Lower leg skin (tissue), 4 donors: ENCODE measurements at regions not wholly inside any gene's neighbourhood (a gene's known extent, or its start where the extent isn't known, plus 50 kb on each side); places are given as distances from the start of the nearest gene placed in this dataset.
"Not testable (repeated sequence)": the region's sequence is repeated elsewhere in the genome, so short reads cannot be mapped to it uniquely, and the experiment has no call there.

Experiments
- DNase-seq, 2 donors: peaks; one replicate each; pipeline ENCODE4 v3.0.0-alpha.2; 2019; ENCODE audit warnings: low spot score in 2 of 2
- H3K4me3 ChIP-seq: fragments of 200-600 bp; sonication (generic); 2 replicates; pipeline ENCODE4 v1.5.1; 2017; ENCODE audit warnings: mild to moderate bottlenecking, low read depth; ENCODE audit not compliant: poor library complexity, severe bottlenecking
- POLR2A ChIP-seq, 2 donors: fragments of 450-650 bp; IDR thresholded peaks; one replicate each; pipeline ENCODE4 v1.6.1; 2016 to 2017; ENCODE audit warnings: antibody characterized with exemption in 2 of 2, mild to moderate bottlenecking in 1 of 2, moderate library complexity in 1 of 2
- WGBS, 2 donors: methylation state at CpG; one replicate each; pipeline ENCODE4 v1.1.5; 2018; 5-methylcytosine and 5-hydroxymethylcytosine counted together
- intact Hi-C: fragments of 100-400 bp; cut with DNase I; formaldehyde crosslinking; loops from one replicate; pipeline ENCODE4 v1.15.0; 2023; ENCODE audit warnings: low total_unique reads
- TF ChIP-seq, protein P1 (sequence below), 3 donors: fragments of 450-650 bp; IDR thresholded peaks; one replicate each; pipeline ENCODE4 v1.5.1; 2016; ENCODE audit warnings: antibody characterized with exemption in 3 of 3, mild to moderate bottlenecking in 3 of 3, moderate library complexity in 2 of 3

GRCh38 chr6:90365565-90366219 is 69.0 kb upstream of the BACH2 start:
- WGBS, 2 donors: 89 to 93% methylated on average over 7 of the region's 7 CpGs
- no peak overlapping the region for H3K4me3 ChIP-seq
- no peak for TF ChIP-seq POLR2A (IDR thresholded peaks at IDR 0.05)
- TF ChIP-seq, protein P1, sequence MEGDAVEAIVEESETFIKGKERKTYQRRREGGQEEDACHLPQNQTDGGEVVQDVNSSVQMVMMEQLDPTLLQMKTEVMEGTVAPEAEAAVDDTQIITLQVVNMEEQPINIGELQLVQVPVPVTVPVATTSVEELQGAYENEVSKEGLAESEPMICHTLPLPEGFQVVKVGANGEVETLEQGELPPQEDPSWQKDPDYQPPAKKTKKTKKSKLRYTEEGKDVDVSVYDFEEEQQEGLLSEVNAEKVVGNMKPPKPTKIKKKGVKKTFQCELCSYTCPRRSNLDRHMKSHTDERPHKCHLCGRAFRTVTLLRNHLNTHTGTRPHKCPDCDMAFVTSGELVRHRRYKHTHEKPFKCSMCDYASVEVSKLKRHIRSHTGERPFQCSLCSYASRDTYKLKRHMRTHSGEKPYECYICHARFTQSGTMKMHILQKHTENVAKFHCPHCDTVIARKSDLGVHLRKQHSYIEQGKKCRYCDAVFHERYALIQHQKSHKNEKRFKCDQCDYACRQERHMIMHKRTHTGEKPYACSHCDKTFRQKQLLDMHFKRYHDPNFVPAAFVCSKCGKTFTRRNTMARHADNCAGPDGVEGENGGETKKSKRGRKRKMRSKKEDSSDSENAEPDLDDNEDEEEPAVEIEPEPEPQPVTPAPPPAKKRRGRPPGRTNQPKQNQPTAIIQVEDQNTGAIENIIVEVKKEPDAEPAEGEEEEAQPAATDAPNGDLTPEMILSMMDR (IDR thresholded peaks at IDR 0.05): no peak
- intact Hi-C loops: no loop called here
- no peak for DNase-seq

DNA sequence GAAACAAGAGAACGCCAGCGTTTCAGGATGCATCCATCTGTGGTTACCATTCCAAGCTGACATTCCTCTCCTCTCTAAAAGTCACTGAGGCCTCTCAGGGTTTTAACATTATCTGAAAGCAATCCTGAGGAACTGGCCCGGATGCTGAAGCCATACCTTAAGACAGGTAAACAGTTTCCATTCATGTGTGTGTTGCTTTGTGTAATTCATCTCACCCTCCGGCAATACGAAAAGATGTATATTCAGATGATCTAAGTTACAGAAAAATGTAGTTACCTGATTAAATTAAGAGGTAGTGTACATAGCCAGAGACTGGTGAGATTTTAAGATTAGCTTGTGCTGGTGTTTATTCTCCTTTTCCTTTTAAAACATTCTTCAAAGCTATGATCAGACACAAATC is 68.4 kb upstream of the BACH2 start:
- WGBS, 2 donors: 66 to 69% methylated on average over 5 of the region's 5 CpGs
- intact Hi-C loops: no loop called here

DNA sequence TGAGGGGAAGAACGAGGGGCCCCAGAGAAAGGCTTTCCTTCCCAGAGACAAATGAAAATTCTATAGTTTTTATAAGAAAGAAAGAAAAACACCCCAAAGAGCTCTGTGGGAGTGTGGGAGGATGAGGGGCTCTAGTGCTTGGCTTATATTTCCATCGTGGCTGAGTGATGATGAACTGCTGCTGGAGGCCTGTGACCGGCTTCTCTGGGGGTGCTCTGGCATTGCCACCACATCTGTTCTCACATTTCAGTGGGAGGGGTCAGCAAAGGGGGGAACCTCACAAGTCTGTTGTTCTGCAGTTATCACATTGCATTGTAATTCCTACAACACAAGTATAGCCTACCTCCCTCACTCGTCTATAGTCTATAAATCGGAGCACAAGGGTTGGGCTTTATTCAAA is 67.6 kb upstream of the BACH2 start:
- no peak for DNase-seq
- no peak overlapping the region for H3K4me3 ChIP-seq
- WGBS, 2 donors: 89% methylated on average over 5 of the region's 5 CpGs
- intact Hi-C loops: no loop called here
- TF ChIP-seq, protein P1 (IDR thresholded peaks at IDR 0.05): no peak
- TF ChIP-seq POLR2A (IDR thresholded peaks at IDR 0.05): no peak

More for the DNA sequence above, 68.4 kb upstream of the BACH2 start:
- no peak for DNase-seq
- TF ChIP-seq POLR2A (IDR thresholded peaks at IDR 0.05): no peak
- TF ChIP-seq, protein P1 (IDR thresholded peaks at IDR 0.05): no peak
- H3K4me3 ChIP-seq: no peak overlapping the region

- 28 to 29% methylated on average over 3 of the region's 3 CpGs for WGBS, 2 donors
- intact Hi-C loops: no loop called here
- TF ChIP-seq POLR2A (IDR thresholded peaks at IDR 0.05): no peak
- TF ChIP-seq, protein P1 (IDR thresholded peaks at IDR 0.05): no peak
- no peak overlapping the region for H3K4me3 ChIP-seq
- DNase-seq: no peak
These were observed 65.7 kb upstream of the BACH2 start for GRCh38 chr6:90362318-90362717.

- no peak for DNase-seq
- TF ChIP-seq POLR2A (IDR thresholded peaks at IDR 0.05): no peak
- no peak overlapping the region for H3K4me3 ChIP-seq
- intact Hi-C loops: no loop called here
- WGBS, 2 donors: 80 to 81% methylated on average over 4 of the region's 4 CpGs
These were observed 64.5 kb upstream of the BACH2 start for GRCh38 chr6:90361174-90361573.

- 81 to 90% methylated on average over 11 of the region's 11 CpGs for WGBS, 2 donors
- DNase-seq, intact Hi-C loops, H3K4me3 ChIP-seq: not testable (repeated sequence)
These were observed 61.6 kb upstream of the BACH2 start for GRCh38 chr6:90358036-90358770.
